Endothelial cell of umbilical vein (primary cell): ENCODE measurements at regions not wholly inside any gene's neighbourhood (a gene's known extent, or its start where the extent isn't known, plus 50 kb on each side); places are given as distances from the start of the nearest gene placed in this dataset.

Experiments
- BruUV-seq: library from RNA; stranded (reverse); fragments of 400-500 nt; replicated peaks from 2 replicates; lab custom pipeline; 2021; lab: Mats Ljungman, UMichigan
- CTCF ChIA-PET: fragments of 300-600, 350-600 bp; sonication (Branson Sonifier 250); formaldehyde crosslinking; loops from one replicate; lab custom pipeline; 2021; ENCODE audit warnings: antibody characterized with exemption, inconsistent platforms; lab: Charles Lee
- POLR2A ChIA-PET: fragments of 300-600, 350-600 bp; sonication (Branson Sonifier 250); formaldehyde crosslinking; loops from one replicate; lab custom pipeline; 2021; ENCODE audit warnings: antibody characterized with exemption, inconsistent platforms; lab: Charles Lee
- DNase-seq: peaks from one replicate; pipeline ENCODE4 v3.0.0-alpha.2; 2011; ENCODE audit warnings: low read depth, low spot score
- FAIRE-seq: peaks from 2 replicates; lab custom pipeline; 2011; peaks lifted over from hg19 to GRCh38; lab: Jason Lieb, UNC
- H2AFZ ChIP-seq: 2 replicates; pipeline ENCODE4 v1.6.0; 2012; ENCODE audit warnings: low read depth, low read length, control low read depth, inconsistent platforms
- H3K27ac ChIP-seq: 2 replicates; pipeline ENCODE4 v1.5.1; 2011; ENCODE audit warnings: low read depth, mild to moderate bottlenecking, control low read depth, low read length, moderate library complexity; ENCODE audit not compliant: insufficient read depth
- H3K27me3 ChIP-seq, 2 experiments: 2 replicates each; pipeline versions ENCODE4 v1.6.0 to v1.6.1; 2011; ENCODE audit warnings: low read length in 2 of 2, mixed read lengths in 1 of 2; ENCODE audit not compliant: control insufficient read depth in 2 of 2, insufficient read depth in 2 of 2
- H3K36me3 ChIP-seq, 2 experiments: 2 replicates in 1 of 2; 3 replicates in 1 of 2; pipeline ENCODE4 v1.5.1; 2011; ENCODE audit warnings: low read length in 2 of 2, mild to moderate bottlenecking in 1 of 2, moderate library complexity in 1 of 2; ENCODE audit not compliant: control insufficient read depth in 2 of 2, insufficient read depth in 2 of 2; ENCODE audit errors: extremely low read depth in 1 of 2
- H3K4me1 ChIP-seq: 3 replicates; pipeline ENCODE4 v1.5.1; 2011; ENCODE audit warnings: mild to moderate bottlenecking, low read length; ENCODE audit not compliant: control insufficient read depth, insufficient read depth; ENCODE audit errors: extremely low read depth
- H3K4me2 ChIP-seq: 2 replicates; pipeline ENCODE4 v1.6.1; 2011; ENCODE audit warnings: low read length, control low read depth, mixed read lengths; ENCODE audit not compliant: insufficient read depth
- H3K4me3 ChIP-seq, 3 experiments: fragments of 200-600 bp in 1 of 3; sonication (generic), shearing (Covaris generic) in 1 of 3; replicated peaks in 1 of 3; 2 replicates each; pipeline ENCODE4 v1.5.1; 2011 to 2016; ENCODE audit warnings: control low read depth in 3 of 3, low read length in 3 of 3, mild to moderate bottlenecking in 2 of 3, inconsistent platforms in 1 of 3, low read depth in 1 of 3, moderate library complexity in 1 of 3; ENCODE audit not compliant: insufficient read depth in 1 of 3
- H3K79me2 ChIP-seq: 2 replicates; pipeline ENCODE4 v1.6.0; 2012; ENCODE audit warnings: low read length, inconsistent platforms; ENCODE audit not compliant: control insufficient read depth, insufficient read depth
- H3K9ac ChIP-seq: replicated peaks from 2 replicates; pipeline ENCODE3; 2011; ENCODE audit warnings: low read length, control low read depth; ENCODE audit not compliant: insufficient read depth; ENCODE audit errors: extremely low read depth
- H3K9me1 ChIP-seq: replicated peaks from 3 replicates; pipeline ENCODE4 v1.6.0; 2011; ENCODE audit warnings: mild to moderate bottlenecking, low read length; ENCODE audit not compliant: control insufficient read depth, insufficient read depth; ENCODE audit errors: extremely low read depth
- H3K9me3 ChIP-seq: replicated peaks from 2 replicates; pipeline ENCODE4 v1.5.1; 2012; ENCODE audit warnings: low read length, inconsistent platforms; ENCODE audit not compliant: control insufficient read depth, insufficient read depth
- H4K20me1 ChIP-seq: replicated peaks from 2 replicates; pipeline ENCODE3; 2011; ENCODE audit warnings: mild to moderate bottlenecking, low read length; ENCODE audit not compliant: control insufficient read depth, insufficient read depth; ENCODE audit errors: extremely low read depth
- EZH2 ChIP-seq: IDR thresholded peaks from 2 replicates; pipeline ENCODE4 v1.6.1; 2012; ENCODE audit warnings: borderline replicate concordance, low read depth, mild to moderate bottlenecking, moderate library complexity, low read length, inconsistent platforms; ENCODE audit not compliant: severe bottlenecking
- FOS ChIP-seq: IDR thresholded peaks from 2 replicates; pipeline ENCODE4 v1.6.1; 2011; ENCODE audit warnings: mild to moderate bottlenecking, low read length, moderate library complexity, borderline replicate concordance; ENCODE audit not compliant: insufficient read depth
- GATA2 ChIP-seq: IDR thresholded peaks from 2 replicates; pipeline ENCODE4 v1.7.0; 2011; ENCODE audit warnings: low read depth, mild to moderate bottlenecking, moderate library complexity, mixed read lengths, low read length; ENCODE audit not compliant: insufficient read length, insufficient read depth
- JUN ChIP-seq: IDR thresholded peaks from 2 replicates; pipeline ENCODE4 v1.6.1; 2011; ENCODE audit warnings: borderline replicate concordance, low read depth; ENCODE audit not compliant: insufficient read length, insufficient read depth
- MYC ChIP-seq: IDR thresholded peaks from one replicate; pipeline ENCODE4 v1.6.1; 2011; ENCODE audit warnings: mild to moderate bottlenecking, low read depth, low read length
- POLR2A ChIP-seq: IDR thresholded peaks from 2 replicates; pipeline ENCODE4 v1.6.1; 2012; ENCODE audit warnings: low read depth, mild to moderate bottlenecking, control low read depth, low read length
- POLR2AphosphoS5 ChIP-seq: IDR thresholded peaks from 2 replicates; pipeline ENCODE4 v1.6.1; 2012; ENCODE audit warnings: low read depth, mild to moderate bottlenecking, control low read depth, low read length, moderate library complexity; ENCODE audit not compliant: insufficient read depth
- dilution Hi-C: fragments of 300-500 bp; cut with MboI; formaldehyde crosslinking; loops from one replicate; pipeline ENCODE4 v1.15.0; 2019; ENCODE audit warnings: low sequenced_read_pairs; ENCODE audit not compliant: extremely low pct_ligation_motif_present
- intact Hi-C: fragments of 100-400 bp; cut with micrococcal nuclease; formaldehyde crosslinking; loops from one replicate; pipeline ENCODE4 v1.10.0; 2022
- TF ChIP-seq, protein P1 (sequence below), 2 donors: IDR thresholded peaks; 1 replicate in 1 of 2; 2 replicates in 1 of 2; pipeline ENCODE4 v1.5.1; 2011; ENCODE audit warnings: low read length in 2 of 2, mild to moderate bottlenecking in 2 of 2, moderate library complexity in 2 of 2, control low read depth in 1 of 2, inconsistent platforms in 1 of 2, low read depth in 1 of 2; ENCODE audit not compliant: insufficient read depth in 1 of 2; ENCODE audit errors: extremely low read depth in 1 of 2
- TF ChIP-seq, protein P2 (sequence below): IDR thresholded peaks from 2 replicates; pipeline ENCODE4 v1.6.1; 2011; ENCODE audit not compliant: insufficient read depth, insufficient read length

DNA sequence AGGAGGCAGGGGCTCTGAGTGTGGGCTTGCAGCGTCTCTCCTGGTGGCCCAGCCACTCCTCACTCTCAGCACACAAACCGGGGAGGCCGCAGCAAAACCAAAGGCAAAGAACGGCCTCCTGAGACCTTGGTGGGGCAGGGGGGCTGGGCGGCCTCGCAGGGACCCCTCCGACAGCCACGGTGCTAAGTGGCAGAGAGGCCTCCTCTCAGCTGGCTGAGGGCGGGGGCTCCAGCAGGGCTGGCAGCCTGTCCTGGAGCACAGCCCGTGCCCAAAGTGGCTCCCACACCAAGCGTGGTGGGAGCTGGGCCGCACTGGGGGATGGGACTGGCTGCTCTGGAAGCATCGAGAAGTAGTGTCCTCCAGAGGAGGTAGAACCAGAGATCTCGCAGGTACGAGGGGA, 334.4 kb downstream of the QKI start:
- Histone ChIP-seq H3K9me1 (no peaks in the 10 kb centered on the region), H3K36me3 (no peaks in the 10 kb centered on the region), H3K4me1 (no peaks in the 10 kb centered on the region), H3K9me3 (no peaks in the 10 kb centered on the region), H3K4me3 (no peak overlapping the region), H3K27ac (no peak overlapping the region), H4K20me1 (no peaks in the 10 kb centered on the region), H3K27me3 (no peaks in the 10 kb centered on the region), H2AFZ (no peak overlapping the region), H3K4me2 (no peak overlapping the region), H3K9ac (no peak overlapping the region), H3K79me2 (no peaks in the 10 kb centered on the region)
- ChIA-PET CTCF (no interaction called here), POLR2A (no interaction called here)
- no TSS peak for BruUV-seq
- DNase-seq: no peak
- TF ChIP-seq GATA2 (no peak), POLR2A (no peak), JUN (no peak), POLR2AphosphoS5 (no peak), EZH2 (no peak), MYC (no peak), FOS (no peak)
- TF ChIP-seq, protein P1, sequence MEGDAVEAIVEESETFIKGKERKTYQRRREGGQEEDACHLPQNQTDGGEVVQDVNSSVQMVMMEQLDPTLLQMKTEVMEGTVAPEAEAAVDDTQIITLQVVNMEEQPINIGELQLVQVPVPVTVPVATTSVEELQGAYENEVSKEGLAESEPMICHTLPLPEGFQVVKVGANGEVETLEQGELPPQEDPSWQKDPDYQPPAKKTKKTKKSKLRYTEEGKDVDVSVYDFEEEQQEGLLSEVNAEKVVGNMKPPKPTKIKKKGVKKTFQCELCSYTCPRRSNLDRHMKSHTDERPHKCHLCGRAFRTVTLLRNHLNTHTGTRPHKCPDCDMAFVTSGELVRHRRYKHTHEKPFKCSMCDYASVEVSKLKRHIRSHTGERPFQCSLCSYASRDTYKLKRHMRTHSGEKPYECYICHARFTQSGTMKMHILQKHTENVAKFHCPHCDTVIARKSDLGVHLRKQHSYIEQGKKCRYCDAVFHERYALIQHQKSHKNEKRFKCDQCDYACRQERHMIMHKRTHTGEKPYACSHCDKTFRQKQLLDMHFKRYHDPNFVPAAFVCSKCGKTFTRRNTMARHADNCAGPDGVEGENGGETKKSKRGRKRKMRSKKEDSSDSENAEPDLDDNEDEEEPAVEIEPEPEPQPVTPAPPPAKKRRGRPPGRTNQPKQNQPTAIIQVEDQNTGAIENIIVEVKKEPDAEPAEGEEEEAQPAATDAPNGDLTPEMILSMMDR (IDR thresholded peaks at IDR 0.05; ENCODE audit: extremely low read depth in 1 of 2, insufficient read depth in 1 of 2, low read depth in 1 of 2, low read length in 2 of 2): no peak
- TF ChIP-seq, protein P2, sequence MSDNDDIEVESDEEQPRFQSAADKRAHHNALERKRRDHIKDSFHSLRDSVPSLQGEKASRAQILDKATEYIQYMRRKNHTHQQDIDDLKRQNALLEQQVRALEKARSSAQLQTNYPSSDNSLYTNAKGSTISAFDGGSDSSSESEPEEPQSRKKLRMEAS: no peak
- intact Hi-C loops (no loop called here), dilution Hi-C loops (no loop called here)
- FAIRE-seq: no peak
